ENCODE measurements at regions not wholly inside any gene's neighbourhood (a gene's known extent, or its start where the extent isn't known, plus 50 kb on each side); places are given as distances from the start of the nearest gene placed in this dataset.
A peak's percentile ranks its signal among the peaks of the same experiment; 100 is the strongest.

- TF ChIP-seq, protein P1, sequence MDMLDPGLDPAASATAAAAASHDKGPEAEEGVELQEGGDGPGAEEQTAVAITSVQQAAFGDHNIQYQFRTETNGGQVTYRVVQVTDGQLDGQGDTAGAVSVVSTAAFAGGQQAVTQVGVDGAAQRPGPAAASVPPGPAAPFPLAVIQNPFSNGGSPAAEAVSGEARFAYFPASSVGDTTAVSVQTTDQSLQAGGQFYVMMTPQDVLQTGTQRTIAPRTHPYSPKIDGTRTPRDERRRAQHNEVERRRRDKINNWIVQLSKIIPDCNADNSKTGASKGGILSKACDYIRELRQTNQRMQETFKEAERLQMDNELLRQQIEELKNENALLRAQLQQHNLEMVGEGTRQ (IDR thresholded peaks at IDR 0.05; ENCODE audit: borderline replicate concordance, low read depth, low read length) = no peak
- peak; percentile 67 to 74 for TF ChIP-seq BHLHE40 (IDR thresholded peaks at IDR 0.05; ENCODE audit: borderline replicate concordance in 1 of 2, low read depth in 2 of 2, low read length in 1 of 2)
- TF ChIP-seq, protein P2, sequence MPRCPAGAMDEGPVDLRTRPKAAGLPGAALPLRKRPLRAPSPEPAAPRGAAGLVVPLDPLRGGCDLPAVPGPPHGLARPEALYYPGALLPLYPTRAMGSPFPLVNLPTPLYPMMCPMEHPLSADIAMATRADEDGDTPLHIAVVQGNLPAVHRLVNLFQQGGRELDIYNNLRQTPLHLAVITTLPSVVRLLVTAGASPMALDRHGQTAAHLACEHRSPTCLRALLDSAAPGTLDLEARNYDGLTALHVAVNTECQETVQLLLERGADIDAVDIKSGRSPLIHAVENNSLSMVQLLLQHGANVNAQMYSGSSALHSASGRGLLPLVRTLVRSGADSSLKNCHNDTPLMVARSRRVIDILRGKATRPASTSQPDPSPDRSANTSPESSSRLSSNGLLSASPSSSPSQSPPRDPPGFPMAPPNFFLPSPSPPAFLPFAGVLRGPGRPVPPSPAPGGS (IDR thresholded peaks at IDR 0.05; ENCODE audit: borderline replicate concordance, insufficient read depth, low read depth, low read length, poor library complexity, severe bottlenecking) = no peak
- no peak for TF ChIP-seq NFYB (IDR thresholded peaks at IDR 0.05; ENCODE audit: insufficient read depth, low read depth, low read length)
- no peak for TF ChIP-seq ZNF207 (IDR thresholded peaks at IDR 0.05; ENCODE audit: borderline replicate concordance)
- 0 out of 2 replicates have a peak, but pooled peaks have one; percentile 14 for TF ChIP-seq CREM (IDR thresholded peaks at IDR 0.05; ENCODE audit: low read depth)
- TF ChIP-seq, protein P3, sequence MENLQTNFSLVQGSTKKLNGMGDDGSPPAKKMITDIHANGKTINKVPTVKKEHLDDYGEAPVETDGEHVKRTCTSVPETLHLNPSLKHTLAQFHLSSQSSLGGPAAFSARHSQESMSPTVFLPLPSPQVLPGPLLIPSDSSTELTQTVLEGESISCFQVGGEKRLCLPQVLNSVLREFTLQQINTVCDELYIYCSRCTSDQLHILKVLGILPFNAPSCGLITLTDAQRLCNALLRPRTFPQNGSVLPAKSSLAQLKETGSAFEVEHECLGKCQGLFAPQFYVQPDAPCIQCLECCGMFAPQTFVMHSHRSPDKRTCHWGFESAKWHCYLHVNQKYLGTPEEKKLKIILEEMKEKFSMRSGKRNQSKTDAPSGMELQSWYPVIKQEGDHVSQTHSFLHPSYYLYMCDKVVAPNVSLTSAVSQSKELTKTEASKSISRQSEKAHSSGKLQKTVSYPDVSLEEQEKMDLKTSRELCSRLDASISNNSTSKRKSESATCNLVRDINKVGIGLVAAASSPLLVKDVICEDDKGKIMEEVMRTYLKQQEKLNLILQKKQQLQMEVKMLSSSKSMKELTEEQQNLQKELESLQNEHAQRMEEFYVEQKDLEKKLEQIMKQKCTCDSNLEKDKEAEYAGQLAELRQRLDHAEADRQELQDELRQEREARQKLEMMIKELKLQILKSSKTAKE (IDR thresholded peaks at IDR 0.05; ENCODE audit: low read depth, poor library complexity, severe bottlenecking) = no peak
- peak in 1 of 2 experiments; percentile 36; a peak in 1 of 4 replicates for TF ChIP-seq ETV6 (conservative IDR thresholded peaks at IDR 0.05 in 1 of 2, IDR thresholded peaks at IDR 0.05 in 1 of 2; ENCODE audit: borderline replicate concordance in 1 of 2, low read depth in 1 of 2)
- TF ChIP-seq ZBED1 (IDR thresholded peaks at IDR 0.05; ENCODE audit: borderline replicate concordance) = peak; percentile 34; the same call in 1 of the 2 replicates
- no peak for TF ChIP-seq NBN (IDR thresholded peaks at IDR 0.05)
- TF ChIP-seq HDAC6 (IDR thresholded peaks at IDR 0.05; ENCODE audit: unreplicated experiment) = no peak
- TF ChIP-seq TCF3 (IDR thresholded peaks at IDR 0.05; ENCODE audit: borderline replicate concordance, insufficient read depth, low read depth, low read length) = peak; percentile 74; the same call in 1 of the 2 replicates
- no peak for TF ChIP-seq KDM1A (IDR thresholded peaks at IDR 0.05; ENCODE audit: borderline replicate concordance)
- peak; percentile 71 for TF ChIP-seq SPI1 (IDR thresholded peaks at IDR 0.05; ENCODE audit: borderline replicate concordance, insufficient read depth, low read depth, low read length)
- no peak for TF ChIP-seq ESRRA (IDR thresholded peaks at IDR 0.05; ENCODE audit: low read length)
- no peak for TF ChIP-seq WRNIP1 (IDR thresholded peaks at IDR 0.05; ENCODE audit: borderline replicate concordance, low read depth, low read length)
- no peak for TF ChIP-seq BACH1 (IDR thresholded peaks at IDR 0.05; ENCODE audit: borderline replicate concordance)
- peak; percentile 24; the same call in 1 of the 2 replicates for TF ChIP-seq BCL11A (IDR thresholded peaks at IDR 0.05; ENCODE audit: low read depth, low read length)
- no peak for TF ChIP-seq EGR1 (IDR thresholded peaks at IDR 0.05; ENCODE audit: borderline replicate concordance in 1 of 2, low read depth in 2 of 2, low read length in 2 of 2)
- TF ChIP-seq, protein P4, sequence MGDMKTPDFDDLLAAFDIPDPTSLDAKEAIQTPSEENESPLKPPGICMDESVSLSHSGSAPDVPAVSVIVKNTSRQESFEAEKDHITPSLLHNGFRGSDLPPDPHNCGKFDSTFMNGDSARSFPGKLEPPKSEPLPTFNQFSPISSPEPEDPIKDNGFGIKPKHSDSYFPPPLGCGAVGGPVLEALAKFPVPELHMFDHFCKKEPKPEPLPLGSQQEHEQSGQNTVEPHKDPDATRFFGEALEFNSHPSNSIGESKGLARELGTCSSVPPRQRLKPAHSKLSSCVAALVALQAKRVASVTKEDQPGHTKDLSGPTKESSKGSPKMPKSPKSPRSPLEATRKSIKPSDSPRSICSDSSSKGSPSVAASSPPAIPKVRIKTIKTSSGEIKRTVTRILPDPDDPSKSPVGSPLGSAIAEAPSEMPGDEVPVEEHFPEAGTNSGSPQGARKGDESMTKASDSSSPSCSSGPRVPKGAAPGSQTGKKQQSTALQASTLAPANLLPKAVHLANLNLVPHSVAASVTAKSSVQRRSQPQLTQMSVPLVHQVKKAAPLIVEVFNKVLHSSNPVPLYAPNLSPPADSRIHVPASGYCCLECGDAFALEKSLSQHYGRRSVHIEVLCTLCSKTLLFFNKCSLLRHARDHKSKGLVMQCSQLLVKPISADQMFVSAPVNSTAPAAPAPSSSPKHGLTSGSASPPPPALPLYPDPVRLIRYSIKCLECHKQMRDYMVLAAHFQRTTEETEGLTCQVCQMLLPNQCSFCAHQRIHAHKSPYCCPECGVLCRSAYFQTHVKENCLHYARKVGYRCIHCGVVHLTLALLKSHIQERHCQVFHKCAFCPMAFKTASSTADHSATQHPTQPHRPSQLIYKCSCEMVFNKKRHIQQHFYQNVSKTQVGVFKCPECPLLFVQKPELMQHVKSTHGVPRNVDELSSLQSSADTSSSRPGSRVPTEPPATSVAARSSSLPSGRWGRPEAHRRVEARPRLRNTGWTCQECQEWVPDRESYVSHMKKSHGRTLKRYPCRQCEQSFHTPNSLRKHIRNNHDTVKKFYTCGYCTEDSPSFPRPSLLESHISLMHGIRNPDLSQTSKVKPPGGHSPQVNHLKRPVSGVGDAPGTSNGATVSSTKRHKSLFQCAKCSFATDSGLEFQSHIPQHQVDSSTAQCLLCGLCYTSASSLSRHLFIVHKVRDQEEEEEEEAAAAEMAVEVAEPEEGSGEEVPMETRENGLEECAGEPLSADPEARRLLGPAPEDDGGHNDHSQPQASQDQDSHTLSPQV (IDR thresholded peaks at IDR 0.05) = no peak
- TF ChIP-seq POLR2AphosphoS2 (IDR thresholded peaks at IDR 0.05; ENCODE audit: low read depth, low read length) = no peak
- no peak for TF ChIP-seq SUZ12 (IDR thresholded peaks at IDR 0.05; ENCODE audit: unreplicated experiment)
- no peak for TF ChIP-seq ZNF24 (IDR thresholded peaks at IDR 0.05)
Measured at GRCh38 chr2:134154246-134154645, 99.6 kb upstream of the MGAT5 start (continued).

All from GM12878 (cell line).